ENCODE measurements at regions not wholly inside any gene's neighbourhood (a gene's known extent, or its start where the extent isn't known, plus 50 kb on each side); places are given as distances from the start of the nearest gene placed in this dataset.

GRCh38 chr11:88439356-88439755 lies 101.8 kb upstream of the CTSC start:
- Histone ChIP-seq H3K27ac (ENCODE audit: low read depth in 1 of 2, low read length in 2 of 2) (no peak overlapping the region), H3K36me3 (ENCODE audit: control insufficient read depth in 4 of 4, insufficient read depth in 3 of 4, low read depth in 1 of 4, low read length in 3 of 4) (no peaks in the 10 kb centered on the region), H3K9ac (ENCODE audit: low read depth in 1 of 2, low read length in 2 of 2) (no peak overlapping the region), H3K4me1 (ENCODE audit: control insufficient read depth in 4 of 4, insufficient read depth in 4 of 4, low read length in 3 of 4) (no peaks in the 10 kb centered on the region), H3K27me3 (ENCODE audit: control insufficient read depth in 4 of 4, insufficient read depth in 4 of 4, low read length in 3 of 4) (no peaks in the 10 kb centered on the region), H3K9me3 (ENCODE audit: control insufficient read depth in 4 of 4, low read length in 3 of 4) (no peaks in the 10 kb centered on the region), H3K4me3 (ENCODE audit: low read depth in 1 of 3, low read length in 3 of 3) (no peak overlapping the region)
- 74% methylated on average over 3 of the region's 3 CpGs for WGBS
- no peak for DNase-seq (ENCODE audit: low spot score)
- TF ChIP-seq YY1 (IDR thresholded peaks at IDR 0.05) (no peak), FOXA1 (IDR thresholded peaks at IDR 0.05) (no peak), RXRA (IDR thresholded peaks at IDR 0.05) (no peak), CTCF (IDR thresholded peaks at IDR 0.05; ENCODE audit: low read depth, low read length, missing input control) (no peak), REST (IDR thresholded peaks at IDR 0.05) (no peak), FOXA2 (IDR thresholded peaks at IDR 0.05) (no peak), NR2F2 (IDR thresholded peaks at IDR 0.05) (no peak), GABPA (IDR thresholded peaks at IDR 0.05 in 1 of 2, conservative IDR thresholded peaks at IDR 0.05 in 1 of 2) (no peak), TAF1 (conservative IDR thresholded peaks at IDR 0.05) (no peak), MAX (IDR thresholded peaks at IDR 0.05) (no peak), RAD21 (IDR thresholded peaks at IDR 0.05) (no peak), JUND (IDR thresholded peaks at IDR 0.05) (no peak), SP1 (IDR thresholded peaks at IDR 0.05) (no peak), HNF4G (IDR thresholded peaks at IDR 0.05) (no peak), HNF4A (conservative IDR thresholded peaks at IDR 0.05) (no peak)

- H3K27me3 ChIP-seq (ENCODE audit: control insufficient read depth in 4 of 4, insufficient read depth in 4 of 4, low read length in 3 of 4), result no peaks in the 10 kb centered on the region
- no peaks in the 10 kb centered on the region for H3K4me1 ChIP-seq (ENCODE audit: control insufficient read depth in 4 of 4, insufficient read depth in 4 of 4, low read length in 3 of 4)
- no peaks in the 10 kb centered on the region for H3K36me3 ChIP-seq (ENCODE audit: control insufficient read depth in 4 of 4, insufficient read depth in 3 of 4, low read depth in 1 of 4, low read length in 3 of 4)
- H3K9me3 ChIP-seq (ENCODE audit: control insufficient read depth in 4 of 4, low read length in 3 of 4), result no peaks in the 10 kb centered on the region
- no peak for DNase-seq (ENCODE audit: low spot score)
- H3K4me3 ChIP-seq (ENCODE audit: low read depth in 1 of 3, low read length in 3 of 3), result no peak overlapping the region
- H3K27ac ChIP-seq (ENCODE audit: low read depth in 1 of 2, low read length in 2 of 2), result no peak overlapping the region
- TF ChIP-seq ATF3 (IDR thresholded peaks at IDR 0.05), result no peak
- no peak for TF ChIP-seq EGR1 (IDR thresholded peaks at IDR 0.05; ENCODE audit: low read depth in 2 of 2)
- TF ChIP-seq JUND (IDR thresholded peaks at IDR 0.05), result no peak
- no peak for TF ChIP-seq RAD21 (IDR thresholded peaks at IDR 0.05)
- TF ChIP-seq MAX (IDR thresholded peaks at IDR 0.05), result no peak
- TF ChIP-seq FOXA2 (IDR thresholded peaks at IDR 0.05), result no peak
- no peak for TF ChIP-seq GABPA (IDR thresholded peaks at IDR 0.05 in 1 of 2, conservative IDR thresholded peaks at IDR 0.05 in 1 of 2)
- 76% methylated on average over 2 of the region's 2 CpGs for WGBS
- H3K9ac ChIP-seq (ENCODE audit: low read depth in 1 of 2, low read length in 2 of 2), result no peak overlapping the region
Measured at GRCh38 chr11:88438721-88439120, 101.2 kb upstream of the CTSC start.
